Hepatocyte (in vitro differentiated cells): ENCODE measurements at regions not wholly inside any gene's neighbourhood (a gene's known extent, or its start where the extent isn't known, plus 50 kb on each side); places are given as distances from the start of the nearest gene placed in this dataset.

ENCODE experiments used
- DNase-seq: peaks from one replicate; pipeline ENCODE4 v3.0.0-alpha.2; 2016; ENCODE audit warnings: low spot score
- H2AFZ ChIP-seq: fragments of 200-600 bp; sonication (generic); 2 replicates; pipeline ENCODE4 v1.6.0; 2016; ENCODE audit warnings: antibody characterized with exemption, mild to moderate bottlenecking
- H3K27ac ChIP-seq: fragments of 200-600 bp; sonication (generic); 2 replicates; pipeline ENCODE4 v1.5.1; 2016; ENCODE audit warnings: mild to moderate bottlenecking
- H3K27me3 ChIP-seq: fragments of 200-600 bp; sonication (generic); 2 replicates; pipeline ENCODE4 v1.6.1; 2016
- H3K36me3 ChIP-seq: fragments of 200-600 bp; sonication (generic); replicated peaks from 2 replicates; pipeline ENCODE4 v1.5.1; 2016; ENCODE audit warnings: low read depth; ENCODE audit not compliant: insufficient read depth
- H3K4me1 ChIP-seq: fragments of 200-600 bp; sonication (generic); 2 replicates; pipeline ENCODE4 v1.5.1; 2016; ENCODE audit warnings: mild to moderate bottlenecking, moderate library complexity; ENCODE audit not compliant: insufficient read depth
- H3K4me2 ChIP-seq: fragments of 200-600 bp; sonication (generic); 2 replicates; pipeline ENCODE4 v1.6.0; 2016
- H3K4me3 ChIP-seq: fragments of 200-600 bp; sonication (generic); 2 replicates; pipeline ENCODE4 v1.5.1; 2016; ENCODE audit warnings: mild to moderate bottlenecking
- H3K79me2 ChIP-seq: fragments of 200-600 bp; sonication (generic); 2 replicates; pipeline ENCODE4 v1.6.0; 2017; ENCODE audit warnings: mild to moderate bottlenecking
- H3K9me2 ChIP-seq: fragments of 200-600 bp; sonication (generic); replicated peaks from 2 replicates; pipeline ENCODE4 v1.6.0; 2017; ENCODE audit warnings: mild to moderate bottlenecking; ENCODE audit not compliant: insufficient read depth
- H3K9me3 ChIP-seq: fragments of 200-600 bp; sonication (generic); 2 replicates; pipeline ENCODE4 v1.5.1; 2016; ENCODE audit warnings: low read depth, mild to moderate bottlenecking
- H4K20me1 ChIP-seq: fragments of 200-600 bp; sonication (generic); 2 replicates; pipeline ENCODE4 v1.6.0; 2016; ENCODE audit warnings: mild to moderate bottlenecking; ENCODE audit not compliant: insufficient read depth, poor library complexity, severe bottlenecking
- CTCF ChIP-seq: fragments of 200-600 bp; sonication (generic); IDR thresholded peaks from 2 replicates; pipeline ENCODE4 v1.5.1; 2016; ENCODE audit warnings: antibody characterized with exemption, mild to moderate bottlenecking; ENCODE audit not compliant: poor library complexity
- EZH2 ChIP-seq: fragments of 200-600 bp; sonication (generic); IDR thresholded peaks from 2 replicates; pipeline ENCODE4 v1.6.1; 2016; ENCODE audit warnings: antibody characterized with exemption, mild to moderate bottlenecking, borderline replicate concordance
- EZH2phosphoT487 ChIP-seq: fragments of 200-600 bp; sonication (generic); IDR thresholded peaks from one replicate; pipeline ENCODE4 v1.6.1; 2018; ENCODE audit warnings: antibody characterized with exemption, mild to moderate bottlenecking, low read depth, moderate library complexity; ENCODE audit not compliant: unreplicated experiment, severe bottlenecking
- WGBS: methylation state at CpG from one replicate; pipeline ENCODE4 v1.1.6; 2016; ENCODE audit warnings: low lambda C conversion rate; ENCODE audit errors: missing lambda C conversion rate; 5-methylcytosine and 5-hydroxymethylcytosine counted together

DNA sequence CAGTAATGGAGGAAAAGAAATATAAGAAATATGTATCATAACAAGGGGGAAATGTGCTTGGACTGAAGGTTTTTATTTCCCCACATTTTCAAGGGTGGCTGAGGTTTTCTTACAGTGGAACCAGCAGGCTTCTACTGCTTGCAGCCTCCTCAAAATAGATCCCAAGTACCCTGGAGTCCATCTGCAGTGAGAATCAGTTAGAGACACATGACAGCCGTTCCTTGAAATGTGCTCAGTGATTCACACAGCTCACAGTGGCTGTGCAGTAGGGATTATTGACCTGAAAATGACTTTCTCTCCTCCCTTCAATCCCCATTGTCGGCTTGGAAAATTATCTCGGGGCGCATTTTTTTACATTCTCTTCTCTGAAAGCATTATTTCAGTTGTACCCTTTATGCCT, 832.0 kb downstream of the TLR4 start:
- Histone ChIP-seq H3K27me3 (no peaks in the 10 kb centered on the region), H3K36me3 (no peaks in the 10 kb centered on the region), H3K9me3 (no peaks in the 10 kb centered on the region), H3K4me3 (no peak overlapping the region), H3K9me2 (no peaks in the 10 kb centered on the region), H3K4me1 (no peaks in the 10 kb centered on the region), H3K27ac (no peak overlapping the region), H2AFZ (no peak overlapping the region), H4K20me1 (no peaks in the 10 kb centered on the region), H3K79me2 (no peaks in the 10 kb centered on the region), H3K4me2 (no peak overlapping the region)
- WGBS = 83% methylated on average over 4 of the region's 4 CpGs
- DNase-seq = no peak
- no peak for TF ChIP-seq EZH2phosphoT487
- TF ChIP-seq EZH2 = no peak
- no peak for TF ChIP-seq CTCF

GRCh38 chr9:118538959-118539358, 830.3 kb downstream of the BRINP1 start:
- Histone ChIP-seq H3K9me3 (no peaks in the 10 kb centered on the region), H3K9me2 (no peaks in the 10 kb centered on the region), H4K20me1 (no peaks in the 10 kb centered on the region), H3K27me3 (no peaks in the 10 kb centered on the region), H3K4me3 (no peak overlapping the region), H2AFZ (no peak overlapping the region), H3K36me3 (no peaks in the 10 kb centered on the region), H3K4me1 (no peaks in the 10 kb centered on the region), H3K79me2 (no peaks in the 10 kb centered on the region), H3K27ac (no peak overlapping the region), H3K4me2 (no peak overlapping the region)
- DNase-seq = no peak
- no peak for TF ChIP-seq EZH2
- no peak for TF ChIP-seq EZH2phosphoT487
- no peak for TF ChIP-seq CTCF
- WGBS = 80% methylated on average over 2 of the region's 2 CpGs

- Histone ChIP-seq H4K20me1 (no peaks in the 10 kb centered on the region), H3K36me3 (no peaks in the 10 kb centered on the region), H2AFZ (no peak overlapping the region), H3K4me1 (no peaks in the 10 kb centered on the region), H3K79me2 (no peaks in the 10 kb centered on the region), H3K27me3 (no peaks in the 10 kb centered on the region), H3K4me3 (no peak overlapping the region), H3K27ac (no peak overlapping the region), H3K4me2 (no peak overlapping the region), H3K9me2 (no peaks in the 10 kb centered on the region), H3K9me3 (no peaks in the 10 kb centered on the region)
- DNase-seq = no peak
- WGBS = 90% methylated on average over 1 of the region's 1 CpG
- TF ChIP-seq EZH2 (no peak), EZH2phosphoT487 (no peak), CTCF (no peak)
Observed at GRCh38 chr9:118553465-118553864, 815.8 kb downstream of the BRINP1 start.

- Histone ChIP-seq H3K36me3 (no peaks in the 10 kb centered on the region), H3K79me2 (no peaks in the 10 kb centered on the region), H4K20me1 (no peaks in the 10 kb centered on the region), H3K9me3 (no peaks in the 10 kb centered on the region), H3K9me2 (no peaks in the 10 kb centered on the region), H2AFZ (no peak overlapping the region), H3K4me3 (no peak overlapping the region), H3K4me1 (no peaks in the 10 kb centered on the region), H3K27me3 (no peaks in the 10 kb centered on the region), H3K4me2 (no peak overlapping the region), H3K27ac (no peak overlapping the region)
- no peak for DNase-seq
- WGBS = 86% methylated on average over 7 of the region's 7 CpGs
- TF ChIP-seq CTCF (no peak), EZH2phosphoT487 (no peak), EZH2 (no peak)
Observed at GRCh38 chr9:118554987-118555386, 814.2 kb downstream of the BRINP1 start.
